ENCODE measurements at regions not wholly inside any gene's neighbourhood (a gene's known extent, or its start where the extent isn't known, plus 50 kb on each side); places are given as distances from the start of the nearest gene placed in this dataset.

GRCh38 chr4:34271479-34272355, 1972.6 kb downstream of the ARAP2 start:
- no TSS peak for BruUV-seq (replicated peaks)
- no peaks in the 10 kb centered on the region for H3K9me3 ChIP-seq (ENCODE audit: low read length)
- H3F3A ChIP-seq (ENCODE audit: low read length, unreplicated experiment), result no peaks in the 10 kb centered on the region
- H3K4me1 ChIP-seq (ENCODE audit: insufficient read depth, low read length), result peaks cover 9% of the 10 kb centered on the region
- TF ChIP-seq EZH2phosphoT487 (IDR thresholded peaks at IDR 0.05; ENCODE audit: borderline replicate concordance, low read length), result no peak
- H2AFZ ChIP-seq (ENCODE audit: low read length), result no peak overlapping the region; the same call in 1 of the 2 replicates
- H3K4me2 ChIP-seq (ENCODE audit: low read length), result peak overlapping the region; percentile 36; the same call in 1 of the 2 replicates
- DNase-seq (peak; percentile 45), ATAC-seq (peak; percentile 76)
- no peaks in the 10 kb centered on the region for H3K36me3 ChIP-seq (ENCODE audit: low read depth, low read length)
- H4K20me1 ChIP-seq (ENCODE audit: low read length), result no peaks in the 10 kb centered on the region
- intact Hi-C loops (cut with micrococcal nuclease), result no loop called here
- no peaks in the 10 kb centered on the region for H3K9me2 ChIP-seq (replicated peaks; ENCODE audit: low read length)
- H3K27ac ChIP-seq (ENCODE audit: low read length), result no peak overlapping the region
- no peaks in the 10 kb centered on the region for H3K79me2 ChIP-seq (ENCODE audit: low read length)
- H3K27me3 ChIP-seq (ENCODE audit: low read length), result no peaks in the 10 kb centered on the region
- no peak overlapping the region for H3K4me3 ChIP-seq (ENCODE audit: low read length)
- CTCF ChIA-PET, result no interaction called here
- no peak overlapping the region for H3K9ac ChIP-seq (ENCODE audit: low read length)
- POLR2A ChIA-PET (ENCODE audit: unreplicated experiment), result no interaction called here

GRCh38 chr4:34279011-34279410, 1965.3 kb downstream of the ARAP2 start:
- Histone ChIP-seq H3K9ac (ENCODE audit: low read length) (no peak overlapping the region), H3K79me2 (ENCODE audit: low read length) (no peaks in the 10 kb centered on the region), H3K4me2 (ENCODE audit: low read length) (no peak overlapping the region), H3K4me3 (ENCODE audit: low read length) (no peak overlapping the region), H3K27ac (ENCODE audit: low read length) (no peak overlapping the region), H2AFZ (ENCODE audit: low read length) (no peak overlapping the region), H3F3A (ENCODE audit: low read length, unreplicated experiment) (no peaks in the 10 kb centered on the region), H4K20me1 (ENCODE audit: low read length) (no peaks in the 10 kb centered on the region), H3K27me3 (ENCODE audit: low read length) (no peaks in the 10 kb centered on the region), H3K4me1 (ENCODE audit: insufficient read depth, low read length) (no peaks in the 10 kb centered on the region), H3K36me3 (ENCODE audit: low read depth, low read length) (no peaks in the 10 kb centered on the region), H3K9me3 (ENCODE audit: low read length) (no peaks in the 10 kb centered on the region), H3K9me2 (replicated peaks; ENCODE audit: low read length) (no peaks in the 10 kb centered on the region)
- ChIA-PET CTCF (no interaction called here), POLR2A (ENCODE audit: unreplicated experiment) (no interaction called here)
- TF ChIP-seq EZH2 (IDR thresholded peaks at IDR 0.05; ENCODE audit: low read length, unreplicated experiment) (no peak), EZH2phosphoT487 (IDR thresholded peaks at IDR 0.05; ENCODE audit: borderline replicate concordance, low read length) (no peak), CTCF (conservative IDR thresholded peaks at IDR 0.05; ENCODE audit: low read depth, low read length) (no peak)
- ATAC-seq (no peak), DNase-seq (no peak)
- no TSS peak for BruUV-seq (replicated peaks)
- intact Hi-C loops (cut with micrococcal nuclease), result no loop called here

GRCh38 chr4:34280131-34280530, 1964.2 kb downstream of the ARAP2 start:
- Histone ChIP-seq H3K9me2 (replicated peaks; ENCODE audit: low read length) (no peaks in the 10 kb centered on the region), H3K4me1 (ENCODE audit: insufficient read depth, low read length) (no peaks in the 10 kb centered on the region), H3K79me2 (ENCODE audit: low read length) (no peaks in the 10 kb centered on the region), H3K4me3 (ENCODE audit: low read length) (no peak overlapping the region), H3K9ac (ENCODE audit: low read length) (no peak overlapping the region), H3K36me3 (ENCODE audit: low read depth, low read length) (no peaks in the 10 kb centered on the region), H3F3A (ENCODE audit: low read length, unreplicated experiment) (no peaks in the 10 kb centered on the region), H4K20me1 (ENCODE audit: low read length) (no peaks in the 10 kb centered on the region), H3K9me3 (ENCODE audit: low read length) (no peaks in the 10 kb centered on the region), H2AFZ (ENCODE audit: low read length) (no peak overlapping the region), H3K27ac (ENCODE audit: low read length) (no peak overlapping the region), H3K27me3 (ENCODE audit: low read length) (no peaks in the 10 kb centered on the region), H3K4me2 (ENCODE audit: low read length) (no peak overlapping the region)
- ChIA-PET POLR2A (ENCODE audit: unreplicated experiment) (no interaction called here), CTCF (no interaction called here)
- BruUV-seq (replicated peaks), result no TSS peak
- intact Hi-C loops (cut with micrococcal nuclease), result no loop called here
- TF ChIP-seq EZH2phosphoT487 (IDR thresholded peaks at IDR 0.05; ENCODE audit: borderline replicate concordance, low read length) (no peak), CTCF (conservative IDR thresholded peaks at IDR 0.05; ENCODE audit: low read depth, low read length) (no peak), EZH2 (IDR thresholded peaks at IDR 0.05; ENCODE audit: low read length, unreplicated experiment) (no peak)
- ATAC-seq, result no peak
- no peak for DNase-seq
